Body of pancreas (tissue), 4 donors: ENCODE measurements at regions not wholly inside any gene's neighbourhood (a gene's known extent, or its start where the extent isn't known, plus 50 kb on each side); places are given as distances from the start of the nearest gene placed in this dataset.

Experiments used
- CTCF ChIP-seq, 7 experiments: fragments of 450-650 bp in 4 of 7; fragments of 200-600 bp in 3 of 7; sonication (generic) in 3 of 7; IDR thresholded peaks; one replicate each; pipeline ENCODE4 v1.5.1; 2016 to 2019; ENCODE audit warnings: antibody characterized with exemption in 7 of 7
- POLR2A ChIP-seq, 3 donors: fragments of 450-650 bp; IDR thresholded peaks; one replicate each; pipeline ENCODE4 v1.6.1; 2016; ENCODE audit warnings: antibody characterized with exemption in 3 of 3, mild to moderate bottlenecking in 2 of 3

GRCh38 chr3:147941969-147942368, 532.8 kb downstream of the ZIC1 start:
- no peak for TF ChIP-seq POLR2A (IDR thresholded peaks at IDR 0.05)
- TF ChIP-seq CTCF (IDR thresholded peaks at IDR 0.05) = no peak
